ENCODE measurements at regions not wholly inside any gene's neighbourhood (a gene's known extent, or its start where the extent isn't known, plus 50 kb on each side); places are given as distances from the start of the nearest gene placed in this dataset.

DNA sequence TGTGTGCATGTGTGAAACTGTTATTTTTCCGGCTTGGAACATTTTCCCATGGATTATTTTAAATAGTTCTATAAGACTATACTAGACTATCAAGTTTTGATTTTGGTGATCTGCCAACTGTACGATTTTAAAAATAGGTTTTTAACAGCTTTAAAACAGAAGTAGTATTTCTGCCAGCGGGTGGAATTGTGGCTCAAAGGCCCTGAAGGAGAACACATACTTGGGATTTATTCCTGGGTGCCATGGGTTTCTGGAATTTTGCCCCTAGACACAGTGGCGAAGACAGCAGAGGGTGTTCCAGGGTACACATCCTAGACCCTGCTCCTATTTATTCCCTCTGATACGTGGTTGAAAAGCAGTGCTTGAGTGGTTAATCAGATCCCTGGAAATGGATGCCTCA, 81.7 kb upstream of the IPO9 start:
- Histone ChIP-seq H3K36me3 (ENCODE audit: control insufficient read depth, insufficient read depth, low read length) (no peaks in the 10 kb centered on the region), H3K79me2 (no peaks in the 10 kb centered on the region), H3K4me1 (no peaks in the 10 kb centered on the region), H3K27ac (no peak overlapping the region), H3K4me2 (ENCODE audit: low read length) (no peak overlapping the region), H2AFZ (no peak overlapping the region), H3K9ac (no peak overlapping the region), H3K27me3 (ENCODE audit: control insufficient read depth, insufficient read depth, low read length) (no peaks in the 10 kb centered on the region), H3K9me3 (ENCODE audit: control insufficient read depth, low read length) (no peaks in the 10 kb centered on the region), H3K4me3 (ENCODE audit: low read depth, low read length) (no peak overlapping the region)
- TF ChIP-seq, protein P1, sequence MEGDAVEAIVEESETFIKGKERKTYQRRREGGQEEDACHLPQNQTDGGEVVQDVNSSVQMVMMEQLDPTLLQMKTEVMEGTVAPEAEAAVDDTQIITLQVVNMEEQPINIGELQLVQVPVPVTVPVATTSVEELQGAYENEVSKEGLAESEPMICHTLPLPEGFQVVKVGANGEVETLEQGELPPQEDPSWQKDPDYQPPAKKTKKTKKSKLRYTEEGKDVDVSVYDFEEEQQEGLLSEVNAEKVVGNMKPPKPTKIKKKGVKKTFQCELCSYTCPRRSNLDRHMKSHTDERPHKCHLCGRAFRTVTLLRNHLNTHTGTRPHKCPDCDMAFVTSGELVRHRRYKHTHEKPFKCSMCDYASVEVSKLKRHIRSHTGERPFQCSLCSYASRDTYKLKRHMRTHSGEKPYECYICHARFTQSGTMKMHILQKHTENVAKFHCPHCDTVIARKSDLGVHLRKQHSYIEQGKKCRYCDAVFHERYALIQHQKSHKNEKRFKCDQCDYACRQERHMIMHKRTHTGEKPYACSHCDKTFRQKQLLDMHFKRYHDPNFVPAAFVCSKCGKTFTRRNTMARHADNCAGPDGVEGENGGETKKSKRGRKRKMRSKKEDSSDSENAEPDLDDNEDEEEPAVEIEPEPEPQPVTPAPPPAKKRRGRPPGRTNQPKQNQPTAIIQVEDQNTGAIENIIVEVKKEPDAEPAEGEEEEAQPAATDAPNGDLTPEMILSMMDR (IDR thresholded peaks at IDR 0.05): no peak

DNA sequence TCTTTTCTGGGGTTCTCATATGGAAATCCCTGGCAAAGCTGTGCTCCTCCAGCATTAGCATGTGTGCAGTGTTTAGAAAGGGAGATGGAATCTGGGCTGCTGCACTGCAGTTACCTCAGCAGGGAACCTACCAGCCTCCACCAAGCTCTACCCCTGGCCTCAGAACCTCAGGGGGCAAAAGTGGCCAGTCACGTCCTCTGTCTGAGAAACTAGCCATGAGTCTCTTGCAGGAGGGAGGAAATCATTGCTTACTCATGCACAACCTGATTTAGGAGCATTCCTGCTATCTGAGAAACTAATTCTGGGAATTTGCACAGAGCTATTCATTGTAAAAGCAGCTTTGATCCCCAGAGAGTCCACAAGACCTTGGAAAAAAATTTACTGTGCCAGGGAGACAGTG, 80.6 kb upstream of the IPO9 start:
- Histone ChIP-seq H3K27ac (no peak overlapping the region), H3K79me2 (no peaks in the 10 kb centered on the region), H3K9me3 (ENCODE audit: control insufficient read depth, low read length) (no peaks in the 10 kb centered on the region)

DNA sequence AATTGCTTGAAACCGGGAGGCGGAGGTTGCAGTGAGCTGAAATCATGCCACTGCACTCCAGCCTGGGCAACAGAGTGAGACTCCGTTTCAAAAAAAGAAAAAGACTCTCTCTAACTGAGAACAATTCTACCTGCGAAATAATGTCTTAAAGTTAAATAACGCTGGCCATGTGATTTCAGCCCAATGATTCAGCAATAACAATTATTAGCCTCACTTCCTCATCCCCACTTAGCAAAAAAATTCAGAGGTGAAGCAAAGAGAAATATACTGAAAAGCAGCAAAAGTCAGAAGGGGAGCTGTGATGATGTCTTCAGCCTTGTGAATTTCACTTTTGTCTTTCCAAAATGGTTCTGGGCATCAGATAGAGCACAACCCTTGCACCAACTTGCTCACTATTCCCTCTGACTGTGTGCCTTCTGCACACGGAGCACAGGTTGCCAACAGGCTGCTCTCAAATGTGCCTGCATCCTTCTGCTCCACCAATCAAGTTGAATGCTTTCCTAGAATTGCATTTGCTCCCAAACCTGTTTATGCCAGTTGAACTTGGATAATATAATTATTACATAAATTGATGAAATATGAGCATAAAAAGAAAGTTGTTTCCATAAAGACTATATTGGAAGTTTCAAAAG, 79.8 kb upstream of the IPO9 start:
- Histone ChIP-seq H3K4me1 (no peaks in the 10 kb centered on the region), H2AFZ (no peak overlapping the region), H3K9me3 (ENCODE audit: control insufficient read depth, low read length) (no peaks in the 10 kb centered on the region), H3K4me2 (ENCODE audit: low read length) (no peak overlapping the region), H3K9ac (no peak overlapping the region), H3K4me3 (ENCODE audit: low read depth, low read length) (no peak overlapping the region), H3K79me2 (no peaks in the 10 kb centered on the region), H3K27me3 (ENCODE audit: control insufficient read depth, insufficient read depth, low read length) (no peaks in the 10 kb centered on the region), H3K36me3 (ENCODE audit: control insufficient read depth, insufficient read depth, low read length) (no peaks in the 10 kb centered on the region), H3K27ac (no peak overlapping the region)
- TF ChIP-seq, protein P1 (IDR thresholded peaks at IDR 0.05): no peak

More for the DNA sequence above, 80.6 kb upstream of the IPO9 start:
- no peak overlapping the region for H3K4me2 ChIP-seq (ENCODE audit: low read length)
- no peaks in the 10 kb centered on the region for H3K27me3 ChIP-seq (ENCODE audit: control insufficient read depth, insufficient read depth, low read length)
- no peaks in the 10 kb centered on the region for H3K36me3 ChIP-seq (ENCODE audit: control insufficient read depth, insufficient read depth, low read length)
- H2AFZ ChIP-seq: no peak overlapping the region
- no peak overlapping the region for H3K9ac ChIP-seq
- no peak overlapping the region for H3K4me3 ChIP-seq (ENCODE audit: low read depth, low read length)
- TF ChIP-seq, protein P1 (IDR thresholded peaks at IDR 0.05): no peak
- H3K4me1 ChIP-seq: no peaks in the 10 kb centered on the region

DNA sequence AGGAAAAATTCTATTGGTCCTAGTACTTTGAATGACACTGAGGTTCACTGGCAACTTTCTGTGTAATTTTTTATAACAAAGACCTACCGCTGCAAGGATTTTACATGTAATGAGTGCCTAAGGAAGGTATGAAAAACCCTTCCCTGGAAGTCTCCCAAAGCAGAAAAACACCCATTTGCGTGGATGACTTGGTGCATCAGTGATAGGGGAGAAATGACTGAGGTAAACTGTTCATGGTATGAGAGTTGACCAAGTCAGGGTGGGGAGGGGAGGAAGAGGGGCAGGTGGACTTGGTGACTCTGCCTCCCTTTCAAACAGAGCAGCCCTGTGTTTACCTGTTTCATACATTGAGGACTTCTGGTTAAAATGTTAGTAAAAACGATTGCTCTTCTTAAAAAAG, 78.8 kb upstream of the IPO9 start:
- Histone ChIP-seq H2AFZ (no peak overlapping the region), H3K4me2 (ENCODE audit: low read length) (no peak overlapping the region), H3K9ac (no peak overlapping the region), H3K27ac (no peak overlapping the region), H3K27me3 (ENCODE audit: control insufficient read depth, insufficient read depth, low read length) (no peaks in the 10 kb centered on the region), H3K36me3 (ENCODE audit: control insufficient read depth, insufficient read depth, low read length) (no peaks in the 10 kb centered on the region), H3K9me3 (ENCODE audit: control insufficient read depth, low read length) (no peaks in the 10 kb centered on the region), H3K79me2 (no peaks in the 10 kb centered on the region), H3K4me1 (no peaks in the 10 kb centered on the region), H3K4me3 (ENCODE audit: low read depth, low read length) (no peak overlapping the region)
- TF ChIP-seq, protein P1 (IDR thresholded peaks at IDR 0.05): no peak

DNA sequence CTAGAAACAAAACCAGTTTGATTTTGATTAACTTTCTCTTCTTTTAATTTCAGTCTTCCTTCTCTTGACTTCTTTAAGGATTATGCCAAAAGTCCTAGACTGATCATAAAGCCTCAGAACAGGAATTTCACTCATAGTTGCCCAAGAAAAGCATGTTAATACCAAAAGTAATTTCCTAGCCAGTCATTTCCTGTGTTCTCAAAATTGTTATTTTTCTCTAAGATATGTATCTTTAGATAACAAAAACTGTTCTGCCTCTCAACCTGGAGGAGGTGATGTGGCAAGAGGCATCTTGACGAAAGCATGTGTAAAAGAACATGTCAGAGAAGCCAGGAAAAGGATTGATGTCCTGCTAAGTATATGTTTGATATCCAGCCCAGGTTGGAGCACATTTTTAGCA, 78.0 kb upstream of the IPO9 start:
- H3K4me3 ChIP-seq (ENCODE audit: low read depth, low read length): no peak overlapping the region
- no peak overlapping the region for H3K27ac ChIP-seq

More for the DNA sequence above, 78.0 kb upstream of the IPO9 start:
- Histone ChIP-seq H3K4me2 (ENCODE audit: low read length) (no peak overlapping the region), H3K36me3 (ENCODE audit: control insufficient read depth, insufficient read depth, low read length) (no peaks in the 10 kb centered on the region), H3K9ac (no peak overlapping the region), H3K27me3 (ENCODE audit: control insufficient read depth, insufficient read depth, low read length) (no peaks in the 10 kb centered on the region), H3K79me2 (no peaks in the 10 kb centered on the region), H3K9me3 (ENCODE audit: control insufficient read depth, low read length) (no peaks in the 10 kb centered on the region), H2AFZ (no peak overlapping the region), H3K4me1 (no peaks in the 10 kb centered on the region)
- TF ChIP-seq, protein P1 (IDR thresholded peaks at IDR 0.05): no peak
